DOHH2 (cell line): ENCODE measurements at regions not wholly inside any gene's neighbourhood (a gene's known extent, or its start where the extent isn't known, plus 50 kb on each side); places are given as distances from the start of the nearest gene placed in this dataset.

ENCODE experiments used
- EZH2phosphoT487 ChIP-seq: fragments of 200-600 bp; sonication (generic); IDR thresholded peaks from 2 replicates; pipeline ENCODE4 v1.6.1; 2017; ENCODE audit warnings: borderline replicate concordance, mild to moderate bottlenecking, antibody characterized with exemption, low read length, moderate library complexity, mixed read lengths
- TF ChIP-seq, protein P1 (sequence below): fragments of 200-600 bp; sonication (generic); IDR thresholded peaks from one replicate; pipeline ENCODE4 v1.5.1; 2014; ENCODE audit warnings: antibody characterized with exemption, mild to moderate bottlenecking, low read depth, low read length; ENCODE audit not compliant: poor library complexity, severe bottlenecking

GRCh38 chr2:150255528-150255927 is 231.9 kb downstream of the RND3 start:
- TF ChIP-seq, protein P1, sequence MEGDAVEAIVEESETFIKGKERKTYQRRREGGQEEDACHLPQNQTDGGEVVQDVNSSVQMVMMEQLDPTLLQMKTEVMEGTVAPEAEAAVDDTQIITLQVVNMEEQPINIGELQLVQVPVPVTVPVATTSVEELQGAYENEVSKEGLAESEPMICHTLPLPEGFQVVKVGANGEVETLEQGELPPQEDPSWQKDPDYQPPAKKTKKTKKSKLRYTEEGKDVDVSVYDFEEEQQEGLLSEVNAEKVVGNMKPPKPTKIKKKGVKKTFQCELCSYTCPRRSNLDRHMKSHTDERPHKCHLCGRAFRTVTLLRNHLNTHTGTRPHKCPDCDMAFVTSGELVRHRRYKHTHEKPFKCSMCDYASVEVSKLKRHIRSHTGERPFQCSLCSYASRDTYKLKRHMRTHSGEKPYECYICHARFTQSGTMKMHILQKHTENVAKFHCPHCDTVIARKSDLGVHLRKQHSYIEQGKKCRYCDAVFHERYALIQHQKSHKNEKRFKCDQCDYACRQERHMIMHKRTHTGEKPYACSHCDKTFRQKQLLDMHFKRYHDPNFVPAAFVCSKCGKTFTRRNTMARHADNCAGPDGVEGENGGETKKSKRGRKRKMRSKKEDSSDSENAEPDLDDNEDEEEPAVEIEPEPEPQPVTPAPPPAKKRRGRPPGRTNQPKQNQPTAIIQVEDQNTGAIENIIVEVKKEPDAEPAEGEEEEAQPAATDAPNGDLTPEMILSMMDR = no peak
- no peak for TF ChIP-seq EZH2phosphoT487
